ENCODE measurements at regions not wholly inside any gene's neighbourhood (a gene's known extent, or its start where the extent isn't known, plus 50 kb on each side); places are given as distances from the start of the nearest gene placed in this dataset.

- no peak for TF ChIP-seq CTCF (IDR thresholded peaks at IDR 0.05; ENCODE audit: low read depth, low read length, poor library complexity, severe bottlenecking)
- TF ChIP-seq EZH2phosphoT487 (IDR thresholded peaks at IDR 0.05; ENCODE audit: borderline replicate concordance, low read length) = no peak
Measured at GRCh38 chr3:164453714-164454113, 624.6 kb downstream of the SI start.

Measured in DOHH2 (cell line).